NCI-H2171 treated with DMSO at 0.1 percent for 48 hours (cell line): ENCODE measurements at regions not wholly inside any gene's neighbourhood (a gene's known extent, or its start where the extent isn't known, plus 50 kb on each side); places are given as distances from the start of the nearest gene placed in this dataset.

ENCODE experiments used
- DNase-seq: peaks from one replicate; lab custom pipeline; 2025; lab: John Stamatoyannopoulos, UW

DNA sequence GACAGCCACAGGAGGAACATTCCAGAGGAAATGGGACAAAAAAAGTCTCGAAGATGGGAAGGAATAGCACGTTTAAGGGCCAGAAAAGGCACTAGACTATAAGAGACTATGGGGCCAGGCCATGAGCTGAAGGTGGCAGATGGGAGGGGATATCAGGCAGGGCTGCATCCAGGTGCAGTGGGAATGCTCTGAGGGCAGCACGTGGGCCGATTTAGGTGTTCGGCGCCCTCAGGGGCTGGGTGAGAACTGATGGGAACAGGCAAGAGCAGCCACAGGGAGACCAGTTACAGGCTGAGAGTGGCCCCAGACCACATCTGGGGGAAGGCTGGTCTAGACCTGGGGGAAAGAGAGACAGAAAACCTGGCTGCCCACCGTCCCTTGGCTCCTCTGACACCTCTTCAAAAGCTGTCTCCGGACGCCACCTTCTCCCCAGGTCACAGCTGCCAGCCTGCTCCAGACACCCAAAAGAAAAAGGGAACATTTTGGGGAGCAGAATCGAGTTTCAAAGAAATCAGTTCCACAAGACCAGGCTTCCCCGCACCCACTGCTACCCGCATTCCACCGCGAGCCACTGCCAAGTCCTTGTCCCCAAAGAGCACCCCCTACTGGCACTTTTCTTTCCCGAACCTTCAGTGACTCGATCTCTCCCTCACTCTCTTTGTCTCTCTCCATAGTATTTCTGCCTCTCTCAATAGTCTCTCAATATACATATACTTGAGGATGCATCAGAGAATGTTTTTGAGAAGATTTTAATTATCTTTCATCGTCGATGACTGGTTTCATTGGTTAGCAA is 190.1 kb upstream of the AGAP1 start:
- DNase-seq: no peak

DNA sequence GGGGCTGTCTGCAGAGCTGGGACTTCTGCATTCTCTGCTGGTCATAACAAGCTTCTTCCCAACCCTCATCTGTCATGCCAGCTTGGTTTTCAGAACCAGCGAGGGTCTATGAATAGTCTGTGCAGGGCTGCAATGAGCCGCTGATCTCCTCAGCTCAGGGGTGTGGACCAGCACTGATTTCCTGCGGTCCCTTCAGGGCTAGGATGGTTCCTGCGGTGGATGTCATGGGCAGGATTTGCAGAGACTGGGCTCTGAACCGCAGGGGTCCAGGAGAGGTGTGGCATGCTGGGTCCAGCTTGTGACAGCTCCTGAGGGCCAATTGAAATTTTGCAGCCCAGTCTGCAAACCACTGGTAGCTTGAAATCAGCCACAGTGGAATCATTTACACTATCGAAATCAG is 188.2 kb upstream of the AGAP1 start:
- no peak for DNase-seq

DNA sequence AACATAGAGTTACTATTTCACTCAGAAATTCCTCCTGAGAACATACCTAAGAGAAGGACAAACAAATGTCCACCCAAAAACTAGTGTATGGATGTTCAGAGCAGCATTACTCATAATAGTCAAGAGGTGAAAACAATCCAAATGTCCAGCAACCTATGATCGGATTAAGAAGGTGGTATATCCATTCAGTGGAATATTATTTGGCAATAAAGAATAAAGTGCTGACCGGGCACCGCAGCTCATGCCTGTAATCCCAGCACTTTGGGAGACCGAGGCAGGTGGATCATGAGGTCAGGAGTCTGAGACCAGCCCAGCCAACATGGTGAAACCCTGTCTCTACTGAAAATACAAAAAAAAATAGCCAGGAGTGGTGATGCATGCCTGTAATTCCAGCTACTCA is 182.8 kb upstream of the AGAP1 start:
- DNase-seq: no peak

DNA sequence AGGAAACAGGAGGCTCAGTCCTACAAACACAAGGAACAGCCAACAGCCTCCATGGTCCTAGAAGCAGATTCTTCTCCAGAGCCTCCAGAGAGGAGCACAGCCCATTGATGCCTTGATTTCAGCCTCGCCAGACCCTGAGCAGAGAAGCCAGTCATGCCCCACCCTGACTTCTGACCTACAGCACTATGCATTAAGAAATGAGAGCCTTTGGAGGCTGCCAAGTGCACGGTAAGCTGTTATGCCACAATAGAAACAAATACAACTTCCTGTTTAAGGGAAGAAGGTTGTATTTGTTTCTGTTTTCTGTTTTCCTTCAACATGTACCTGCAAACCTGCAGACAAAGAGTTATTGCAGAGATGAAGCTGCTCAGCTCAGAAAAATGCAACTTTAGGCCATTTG is 181.3 kb upstream of the AGAP1 start:
- no peak for DNase-seq

DNA sequence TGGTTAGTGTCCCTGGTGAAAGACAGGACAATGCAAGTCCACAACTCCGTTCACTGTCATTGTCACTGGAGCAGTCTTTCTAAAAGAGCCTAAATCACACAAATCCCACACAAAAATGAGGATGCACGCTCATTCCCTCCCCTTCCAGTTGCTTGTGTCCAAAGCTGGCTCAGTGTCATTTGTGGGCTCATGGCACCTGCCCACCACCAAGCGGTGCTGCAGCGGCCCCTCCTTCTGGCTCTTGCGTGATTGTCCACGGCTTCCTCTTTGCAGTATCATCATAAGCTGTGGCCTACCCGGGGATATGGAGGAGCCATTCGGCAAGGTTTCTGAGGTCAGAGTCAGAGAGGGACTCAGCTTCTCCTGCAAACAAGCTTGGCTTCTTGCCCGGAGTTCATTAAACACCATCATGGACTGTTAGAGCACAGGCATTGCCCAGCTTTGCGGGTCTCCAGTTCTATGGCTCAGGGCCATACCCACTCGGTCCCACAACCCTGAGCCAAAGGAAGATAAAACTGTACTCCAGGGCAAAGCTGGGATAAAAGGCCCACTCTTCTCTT is 179.4 kb upstream of the AGAP1 start:
- peak; percentile 2 for DNase-seq

DNA sequence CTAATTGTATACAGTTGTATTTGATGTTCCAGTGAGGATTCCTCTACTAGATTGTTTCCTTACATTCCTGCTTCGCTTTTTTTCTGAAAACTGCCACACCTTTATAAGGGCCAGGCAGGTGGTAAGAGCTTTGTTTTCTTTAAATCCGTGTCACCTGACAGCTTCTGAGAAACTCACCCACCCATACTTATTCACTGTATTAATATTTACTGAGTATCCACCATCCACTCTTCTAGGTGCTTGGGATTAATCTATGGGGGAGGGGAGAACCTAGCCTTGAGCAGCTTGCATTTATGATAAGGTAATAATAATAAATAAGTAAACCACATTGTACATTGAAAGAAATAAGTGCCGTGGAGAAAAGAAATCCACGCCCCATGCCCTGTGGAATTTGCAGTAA is 174.7 kb upstream of the AGAP1 start:
- no peak for DNase-seq

DNA sequence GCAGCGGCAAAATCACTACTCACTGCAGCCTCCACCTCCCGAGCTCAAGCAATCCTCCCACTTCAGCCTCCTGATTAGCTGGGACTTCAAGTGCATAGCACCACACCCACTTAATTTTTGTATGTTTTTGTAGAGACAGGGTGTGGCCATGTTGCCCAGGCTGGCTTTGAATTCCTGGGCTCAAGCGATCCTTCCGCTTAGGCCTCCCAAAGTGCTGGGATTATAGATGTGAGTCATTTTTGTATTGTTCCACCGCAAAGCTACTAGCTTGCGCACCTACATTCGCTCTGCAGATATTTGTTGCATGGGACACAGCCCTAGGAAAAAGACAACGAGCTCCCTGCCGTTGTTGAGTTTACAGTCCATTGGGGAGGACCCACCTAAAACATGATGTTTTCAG is 173.5 kb upstream of the AGAP1 start:
- DNase-seq: no peak

DNA sequence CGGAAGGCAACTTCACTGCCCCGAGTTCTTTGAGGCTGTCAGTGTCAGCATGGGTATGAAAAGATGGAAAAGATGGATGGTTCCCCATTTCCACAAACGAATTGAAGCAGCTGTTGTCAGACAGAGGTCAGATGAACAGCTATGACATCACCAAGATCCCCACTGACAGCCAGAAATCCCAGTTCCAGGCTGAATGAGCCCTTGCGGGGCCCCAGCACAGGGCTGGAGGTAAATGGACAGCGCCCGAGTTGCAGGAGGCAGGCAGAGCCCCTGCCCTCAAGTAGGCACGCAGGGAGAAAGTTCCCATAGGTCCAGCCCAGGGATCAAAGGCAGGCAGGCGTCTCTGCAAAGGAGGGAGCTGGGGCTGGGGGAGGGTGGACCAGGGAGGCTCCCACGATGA is 169.5 kb upstream of the AGAP1 start:
- no peak for DNase-seq

DNA sequence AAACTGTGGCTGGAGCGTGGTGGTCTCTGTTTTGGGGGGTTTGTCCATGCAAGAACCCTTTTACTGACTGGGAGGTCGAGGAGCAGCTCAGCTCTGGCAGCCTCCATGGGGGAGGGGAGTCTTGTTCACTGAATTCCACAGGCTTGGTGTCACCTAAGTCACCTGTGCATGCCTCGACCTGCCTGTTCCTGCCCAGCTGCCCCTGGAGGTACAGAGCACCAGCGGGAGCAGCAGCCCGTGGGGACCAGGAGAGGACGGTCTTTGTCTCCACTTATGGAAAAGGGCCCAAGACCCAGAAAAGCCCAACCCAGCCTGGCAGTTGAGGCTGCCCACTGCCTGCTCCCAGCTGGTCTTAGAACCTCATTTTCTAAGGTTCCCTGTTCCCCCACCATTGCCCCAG is 168.7 kb upstream of the AGAP1 start:
- no peak for DNase-seq

DNA sequence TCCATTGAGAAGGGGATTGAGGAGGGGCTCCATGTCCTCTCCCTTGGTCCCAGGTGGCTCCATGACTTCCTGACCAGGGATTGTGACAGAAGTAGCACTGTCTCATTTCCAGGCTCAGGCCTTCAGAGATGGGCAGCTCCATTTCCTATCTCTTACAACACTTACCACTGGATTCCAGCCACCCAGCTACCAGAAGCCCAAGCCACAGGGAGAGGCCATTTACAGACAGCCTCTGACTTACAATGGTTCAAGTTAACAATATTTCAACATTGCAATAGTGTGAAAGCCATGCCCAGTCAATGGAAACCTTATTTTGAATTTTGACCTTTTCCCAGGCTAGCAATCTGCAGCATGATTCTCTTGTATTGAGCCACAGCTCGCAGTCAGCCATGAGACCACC is 164.9 kb upstream of the AGAP1 start:
- DNase-seq: no peak

DNA sequence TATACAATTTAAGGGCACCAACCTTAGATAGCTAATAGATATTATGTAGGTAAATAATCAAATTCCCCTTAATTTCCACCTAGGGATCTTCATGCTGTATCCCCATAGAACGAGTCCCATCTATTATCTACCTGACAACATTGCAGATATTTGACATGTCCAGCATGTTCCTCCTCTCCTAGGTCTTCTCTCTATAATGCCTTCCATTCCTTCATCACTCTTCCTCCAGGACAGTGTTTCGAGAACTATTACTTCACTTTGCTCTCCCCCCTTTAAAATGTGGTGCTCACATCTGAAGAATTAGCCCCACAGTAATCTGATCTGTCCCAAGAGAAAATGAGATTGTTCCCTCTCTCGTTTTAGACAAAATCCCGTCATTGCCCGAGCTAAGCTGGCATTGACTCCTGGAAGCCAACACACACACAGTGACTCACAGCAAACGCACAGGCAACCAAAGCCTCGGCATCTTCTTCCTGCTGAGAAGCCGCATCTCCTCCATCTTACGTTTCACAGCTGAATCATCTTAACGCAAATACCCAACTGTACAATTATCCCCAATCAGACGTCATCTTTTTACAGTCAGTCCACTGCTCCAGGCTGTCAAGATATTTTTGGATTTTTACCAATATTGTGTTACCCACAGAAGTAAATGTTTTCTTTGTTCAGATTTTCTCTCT is 162.9 kb upstream of the AGAP1 start:
- DNase-seq: peak; percentile 37

DNA sequence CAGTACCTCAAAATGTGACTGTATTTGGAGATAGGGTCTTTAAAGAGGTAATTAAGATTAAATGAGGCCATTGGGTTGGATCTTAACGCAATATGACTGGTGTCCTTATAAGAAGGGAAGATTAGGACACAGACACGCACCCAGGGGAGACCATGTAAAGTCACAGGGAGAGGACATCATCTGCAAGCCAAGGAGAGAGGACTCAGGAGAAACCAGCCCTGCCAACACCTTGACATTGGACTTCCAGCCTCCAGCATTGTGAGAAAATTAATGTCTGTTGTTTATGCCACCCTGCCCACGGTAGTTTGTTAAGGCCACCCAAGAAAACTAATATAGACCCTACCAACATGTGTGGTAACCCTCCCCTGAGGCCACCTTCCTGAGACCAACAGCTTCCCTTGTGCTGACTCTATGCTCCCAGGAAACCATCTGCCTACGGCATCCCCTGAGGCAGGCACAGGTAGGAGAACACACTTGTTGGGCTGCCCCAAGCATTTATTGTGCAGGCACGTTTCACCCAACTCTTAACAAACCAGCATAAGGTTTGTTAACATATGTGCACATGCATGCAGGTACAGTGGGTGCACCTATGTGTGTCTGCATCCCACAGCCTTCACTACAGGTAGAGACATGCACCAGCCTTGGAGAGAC is 161.5 kb upstream of the AGAP1 start:
- DNase-seq: no peak

DNA sequence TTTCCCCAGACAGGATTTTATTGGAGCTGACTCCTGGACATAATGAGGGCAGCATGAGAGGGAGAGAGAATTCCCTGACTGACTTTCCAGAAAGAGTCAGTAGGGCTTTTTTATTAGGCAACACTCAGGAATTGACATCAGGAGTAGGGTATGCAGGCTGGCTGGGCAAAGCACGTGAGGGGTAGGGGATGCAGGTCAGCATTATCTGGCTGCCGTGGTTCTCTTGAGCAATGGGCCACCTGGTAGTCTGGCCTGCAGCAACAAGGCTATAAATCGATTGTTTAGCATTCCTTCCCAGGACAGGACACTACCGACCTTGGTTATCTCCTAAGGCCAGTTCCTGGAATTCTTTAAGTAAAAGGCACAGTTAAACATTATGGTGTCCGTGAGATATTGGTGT is 160.8 kb upstream of the AGAP1 start:
- no peak for DNase-seq

DNA sequence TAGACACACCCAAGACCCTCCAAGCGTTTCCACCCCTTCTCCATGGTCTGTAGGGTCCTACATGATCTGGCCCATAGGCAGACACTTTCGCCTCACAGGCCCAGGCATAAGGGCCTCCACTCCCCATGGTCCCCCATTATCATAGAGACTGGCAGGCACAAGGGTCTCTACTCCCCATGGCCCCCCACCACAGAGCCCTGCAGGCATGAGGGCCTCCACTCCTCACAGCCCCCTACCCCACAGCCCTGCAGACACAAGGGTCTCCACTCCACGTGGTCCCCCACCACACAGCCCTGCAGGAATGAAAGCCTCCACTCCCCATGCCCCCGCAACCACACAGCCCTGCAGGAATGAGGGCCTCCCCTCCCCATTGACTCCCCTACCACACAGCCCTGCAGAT is 159.7 kb upstream of the AGAP1 start:
- DNase-seq: no peak

DNA sequence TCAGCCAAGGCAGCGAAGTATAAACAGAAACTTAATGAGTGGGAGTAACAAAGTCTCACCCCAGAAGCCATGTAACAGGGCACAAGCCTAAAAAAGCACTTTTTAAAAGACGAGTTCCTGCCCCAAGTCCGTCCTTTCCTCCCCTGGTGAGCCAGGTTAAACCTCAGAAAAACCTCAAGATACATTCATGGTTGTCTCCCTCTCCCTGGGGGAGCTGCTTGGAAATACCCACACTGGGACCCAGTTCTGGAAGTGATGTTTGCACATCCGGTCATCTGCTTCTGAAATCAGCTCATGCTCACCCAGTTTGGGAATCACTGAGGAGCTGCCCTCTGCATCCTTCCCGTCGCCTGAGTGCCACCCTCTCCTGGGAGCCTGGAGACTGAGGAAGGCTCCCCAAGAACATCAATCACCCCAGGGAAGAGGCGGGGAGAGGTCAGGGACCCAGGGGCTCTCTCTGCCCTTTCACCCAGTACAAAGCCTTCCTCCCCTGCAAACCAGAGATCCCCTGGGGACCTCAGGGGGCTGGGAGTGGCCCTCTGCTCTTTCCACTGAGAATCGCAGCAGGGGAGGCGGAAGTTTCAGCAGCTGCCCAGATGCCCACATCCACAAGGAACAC is 150.6 kb upstream of the AGAP1 start:
- no peak for DNase-seq

DNA sequence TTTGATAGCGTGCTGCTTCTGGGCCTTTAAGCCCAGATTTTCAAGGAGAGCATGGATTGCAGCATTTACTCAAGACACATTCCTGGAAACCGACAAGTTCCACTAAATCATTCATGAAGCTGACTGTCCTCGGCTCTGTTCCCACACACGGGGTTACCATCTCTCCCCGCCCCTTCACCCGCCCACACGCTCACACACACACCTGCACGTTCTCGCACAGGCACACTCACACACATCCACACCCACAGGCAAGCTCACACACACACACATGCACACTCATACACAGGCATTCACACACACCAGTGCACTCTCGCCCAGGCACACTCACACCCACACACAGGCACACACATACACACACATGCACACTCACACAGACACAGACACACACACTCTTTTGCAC is 150.0 kb upstream of the AGAP1 start:
- DNase-seq: no peak

DNA sequence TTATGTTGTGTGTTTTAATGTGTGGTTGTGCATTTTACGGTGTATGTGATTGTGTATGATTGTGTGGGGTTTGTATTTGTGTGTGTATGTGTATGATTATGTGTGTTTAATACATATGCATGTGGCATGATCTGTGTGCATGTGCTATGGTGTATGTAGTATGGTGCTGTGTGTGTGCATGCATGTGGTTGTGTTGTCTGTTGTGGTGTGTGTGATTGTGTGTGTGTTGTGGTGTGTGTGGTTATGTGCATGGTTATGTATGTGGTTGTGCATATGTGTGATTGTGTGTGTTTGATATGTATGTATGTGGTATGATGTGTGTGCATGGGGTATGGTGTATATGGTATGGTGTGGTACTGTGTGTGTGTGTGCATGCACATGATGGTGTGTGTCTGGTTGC is 148.1 kb upstream of the AGAP1 start:
- DNase-seq: no peak

DNA sequence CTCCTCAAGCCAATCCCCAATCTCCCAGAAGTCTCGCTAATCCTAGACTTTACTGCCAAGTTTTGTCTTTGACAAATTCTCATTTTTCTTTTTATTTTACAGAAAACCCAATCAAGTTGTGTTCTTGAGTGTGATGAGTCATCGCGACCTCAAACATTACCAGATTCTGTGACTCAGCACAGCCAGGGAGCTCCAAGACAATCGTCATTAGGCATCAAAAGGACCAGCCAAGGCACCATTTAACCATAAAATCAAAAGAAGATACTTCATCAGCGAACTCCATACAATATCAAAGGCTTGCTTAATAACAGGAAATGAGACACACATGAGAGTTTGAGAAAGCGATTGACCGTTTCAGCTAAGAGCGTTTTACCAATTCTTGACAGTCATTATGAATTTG is 146.2 kb upstream of the AGAP1 start:
- DNase-seq: no peak

DNA sequence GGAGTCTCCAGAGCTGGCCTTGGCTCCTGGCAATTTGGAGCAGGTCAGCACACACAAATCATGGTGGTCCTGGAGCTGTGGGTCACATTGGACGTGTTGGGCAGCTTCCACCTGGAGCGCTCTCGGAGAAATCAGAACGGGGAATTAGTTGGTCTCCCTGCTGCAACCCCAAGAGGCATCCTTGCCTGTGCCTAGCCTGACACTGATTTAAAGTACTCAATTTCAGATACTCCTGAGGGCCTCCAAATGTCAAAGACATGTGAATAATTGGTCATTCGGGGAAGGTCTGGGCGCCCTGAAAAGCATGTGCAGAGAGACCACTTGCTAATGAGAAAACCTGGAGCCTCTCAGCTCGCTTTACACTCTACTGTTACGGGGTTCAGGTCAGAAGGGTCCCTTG is 145.5 kb upstream of the AGAP1 start:
- DNase-seq: no peak

DNA sequence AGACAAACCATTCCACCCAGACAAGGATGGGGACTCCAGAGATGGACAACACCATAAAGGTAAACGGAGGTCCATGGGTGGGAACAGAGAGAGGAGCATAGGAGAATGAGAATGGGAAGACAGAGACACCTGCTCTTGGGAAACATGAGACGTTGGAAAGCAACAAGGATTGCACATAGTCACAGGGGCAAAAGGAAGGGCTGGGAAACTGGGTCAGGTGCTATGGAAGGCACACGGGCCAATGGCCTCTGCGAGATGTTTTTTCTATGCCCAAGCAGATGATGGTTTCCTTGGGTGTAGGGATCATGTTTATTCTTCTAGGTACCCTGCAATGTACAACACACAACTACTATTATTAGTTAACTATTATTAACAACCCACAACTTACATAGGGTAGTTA is 143.6 kb upstream of the AGAP1 start:
- DNase-seq: no peak

DNA sequence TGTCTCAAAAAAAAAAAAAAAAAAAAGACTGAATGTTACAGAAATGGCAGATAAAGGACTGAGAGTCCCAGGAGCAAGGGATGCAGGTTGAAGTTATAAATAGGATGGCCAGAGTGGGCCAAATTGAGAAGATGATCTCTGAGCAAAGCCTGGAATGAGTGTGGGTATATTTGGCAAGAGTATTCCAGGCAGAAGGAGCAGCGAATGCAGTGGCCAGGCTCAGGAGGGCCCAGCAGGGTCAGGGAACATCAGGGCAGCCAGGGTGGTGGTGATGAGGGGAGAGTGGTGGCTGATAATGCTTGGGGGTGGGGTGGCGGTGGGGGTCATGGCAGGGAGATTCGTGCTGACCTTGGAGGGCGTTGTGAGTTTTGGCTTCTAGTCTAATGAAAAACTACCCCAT is 141.3 kb upstream of the AGAP1 start:
- DNase-seq: no peak

DNA sequence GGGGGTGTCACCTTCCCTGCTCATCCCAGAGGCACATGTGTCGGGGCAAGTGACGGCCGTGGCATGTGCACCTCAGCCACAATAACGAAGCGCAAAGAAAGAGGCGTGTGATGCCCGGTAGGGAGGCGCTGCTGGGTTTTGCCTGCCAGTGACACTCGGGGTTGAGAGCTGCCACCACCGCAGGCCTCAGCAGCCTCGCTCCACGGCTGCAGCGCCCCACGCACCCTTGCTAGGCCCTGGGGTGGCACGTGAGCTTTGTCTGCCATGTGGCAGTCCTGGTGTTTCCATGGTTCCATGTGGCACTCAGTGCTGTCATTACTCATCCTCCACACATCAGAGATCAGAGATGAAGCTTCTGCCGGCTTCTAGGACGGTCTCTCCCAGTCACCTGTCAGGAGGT is 136.0 kb upstream of the AGAP1 start:
- DNase-seq: no peak

DNA sequence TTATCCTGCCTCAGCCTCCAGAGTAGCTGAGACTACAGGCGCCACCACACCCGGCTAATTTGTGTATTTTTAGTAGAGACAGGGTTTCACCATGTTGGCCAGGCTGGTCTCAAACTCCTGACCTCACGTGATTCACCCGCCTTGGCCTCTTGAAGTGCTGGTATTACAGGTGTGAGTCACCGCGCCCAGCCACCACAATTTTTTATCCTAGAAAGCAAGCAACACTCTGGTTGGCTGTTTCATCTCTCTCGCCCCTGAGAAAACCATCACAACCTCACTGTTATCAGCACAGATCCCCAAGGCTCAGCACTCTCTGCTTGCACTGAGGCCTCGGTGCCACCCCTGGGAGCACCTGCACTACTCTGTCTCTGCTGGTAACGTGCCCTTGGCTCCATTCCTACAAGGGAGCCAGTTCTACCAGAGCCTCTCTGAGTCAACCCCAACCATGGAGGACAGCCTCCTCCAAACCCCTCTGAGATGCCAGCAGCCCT is 134.8 kb upstream of the AGAP1 start:
- no peak for DNase-seq
